ENCODE measurements at regions not wholly inside any gene's neighbourhood (a gene's known extent, or its start where the extent isn't known, plus 50 kb on each side); places are given as distances from the start of the nearest gene placed in this dataset.

DNA sequence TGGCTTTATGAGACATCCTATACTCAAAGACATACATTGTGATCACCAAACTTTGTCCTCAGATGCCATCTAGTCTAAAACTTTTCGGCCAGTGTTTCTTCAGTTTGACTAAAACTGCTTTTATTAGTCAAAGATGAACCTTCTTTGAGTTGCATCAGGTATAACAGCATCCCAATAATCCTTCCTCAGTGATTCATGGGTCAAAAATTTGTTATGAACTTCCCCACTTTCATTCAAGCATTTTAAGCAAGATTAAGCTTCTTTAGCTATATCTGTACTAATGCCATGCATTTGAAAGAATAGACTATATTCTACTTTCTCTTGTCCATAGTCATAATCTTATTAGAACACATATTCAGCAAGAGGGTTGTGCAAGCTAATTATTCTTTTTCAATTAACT lies 1070.4 kb upstream of the ADGRL3 start:
- Mint-ChIP-seq H3K27ac (no peak overlapping the region), H3K4me3 (no peak overlapping the region), H3K4me1 (no peaks in the 10 kb centered on the region), H3K36me3 (ENCODE audit: low read depth) (no peaks in the 10 kb centered on the region), H3K9me3 (no peaks in the 10 kb centered on the region), H3K27me3 (ENCODE audit: insufficient read depth, low read depth, poor library complexity) (no peaks in the 10 kb centered on the region)
- Histone ChIP-seq H3K36me3 (ENCODE audit: insufficient read depth) (no peaks in the 10 kb centered on the region), H3K9me2 (ENCODE audit: insufficient read depth) (no peaks in the 10 kb centered on the region), H3K4me3 (no peak overlapping the region), H3K4me1 (ENCODE audit: insufficient read depth) (no peaks in the 10 kb centered on the region), H3F3A (replicated peaks; ENCODE audit: low read depth) (no peaks in the 10 kb centered on the region), H3K27me3 (ENCODE audit: insufficient read depth) (no peaks in the 10 kb centered on the region), H3K79me2 (replicated peaks; ENCODE audit: insufficient read depth) (no peaks in the 10 kb centered on the region), H2AFZ (no peak overlapping the region), H4K20me1 (replicated peaks; ENCODE audit: insufficient read depth) (no peaks in the 10 kb centered on the region), H3K27ac (ENCODE audit: low read depth) (no peak overlapping the region), H3K4me2 (no peak overlapping the region)
- TF ChIP-seq, protein P1, sequence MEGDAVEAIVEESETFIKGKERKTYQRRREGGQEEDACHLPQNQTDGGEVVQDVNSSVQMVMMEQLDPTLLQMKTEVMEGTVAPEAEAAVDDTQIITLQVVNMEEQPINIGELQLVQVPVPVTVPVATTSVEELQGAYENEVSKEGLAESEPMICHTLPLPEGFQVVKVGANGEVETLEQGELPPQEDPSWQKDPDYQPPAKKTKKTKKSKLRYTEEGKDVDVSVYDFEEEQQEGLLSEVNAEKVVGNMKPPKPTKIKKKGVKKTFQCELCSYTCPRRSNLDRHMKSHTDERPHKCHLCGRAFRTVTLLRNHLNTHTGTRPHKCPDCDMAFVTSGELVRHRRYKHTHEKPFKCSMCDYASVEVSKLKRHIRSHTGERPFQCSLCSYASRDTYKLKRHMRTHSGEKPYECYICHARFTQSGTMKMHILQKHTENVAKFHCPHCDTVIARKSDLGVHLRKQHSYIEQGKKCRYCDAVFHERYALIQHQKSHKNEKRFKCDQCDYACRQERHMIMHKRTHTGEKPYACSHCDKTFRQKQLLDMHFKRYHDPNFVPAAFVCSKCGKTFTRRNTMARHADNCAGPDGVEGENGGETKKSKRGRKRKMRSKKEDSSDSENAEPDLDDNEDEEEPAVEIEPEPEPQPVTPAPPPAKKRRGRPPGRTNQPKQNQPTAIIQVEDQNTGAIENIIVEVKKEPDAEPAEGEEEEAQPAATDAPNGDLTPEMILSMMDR (conservative IDR thresholded peaks at IDR 0.05; ENCODE audit: low read depth in 2 of 2) = no peak
- TF ChIP-seq, protein P2, sequence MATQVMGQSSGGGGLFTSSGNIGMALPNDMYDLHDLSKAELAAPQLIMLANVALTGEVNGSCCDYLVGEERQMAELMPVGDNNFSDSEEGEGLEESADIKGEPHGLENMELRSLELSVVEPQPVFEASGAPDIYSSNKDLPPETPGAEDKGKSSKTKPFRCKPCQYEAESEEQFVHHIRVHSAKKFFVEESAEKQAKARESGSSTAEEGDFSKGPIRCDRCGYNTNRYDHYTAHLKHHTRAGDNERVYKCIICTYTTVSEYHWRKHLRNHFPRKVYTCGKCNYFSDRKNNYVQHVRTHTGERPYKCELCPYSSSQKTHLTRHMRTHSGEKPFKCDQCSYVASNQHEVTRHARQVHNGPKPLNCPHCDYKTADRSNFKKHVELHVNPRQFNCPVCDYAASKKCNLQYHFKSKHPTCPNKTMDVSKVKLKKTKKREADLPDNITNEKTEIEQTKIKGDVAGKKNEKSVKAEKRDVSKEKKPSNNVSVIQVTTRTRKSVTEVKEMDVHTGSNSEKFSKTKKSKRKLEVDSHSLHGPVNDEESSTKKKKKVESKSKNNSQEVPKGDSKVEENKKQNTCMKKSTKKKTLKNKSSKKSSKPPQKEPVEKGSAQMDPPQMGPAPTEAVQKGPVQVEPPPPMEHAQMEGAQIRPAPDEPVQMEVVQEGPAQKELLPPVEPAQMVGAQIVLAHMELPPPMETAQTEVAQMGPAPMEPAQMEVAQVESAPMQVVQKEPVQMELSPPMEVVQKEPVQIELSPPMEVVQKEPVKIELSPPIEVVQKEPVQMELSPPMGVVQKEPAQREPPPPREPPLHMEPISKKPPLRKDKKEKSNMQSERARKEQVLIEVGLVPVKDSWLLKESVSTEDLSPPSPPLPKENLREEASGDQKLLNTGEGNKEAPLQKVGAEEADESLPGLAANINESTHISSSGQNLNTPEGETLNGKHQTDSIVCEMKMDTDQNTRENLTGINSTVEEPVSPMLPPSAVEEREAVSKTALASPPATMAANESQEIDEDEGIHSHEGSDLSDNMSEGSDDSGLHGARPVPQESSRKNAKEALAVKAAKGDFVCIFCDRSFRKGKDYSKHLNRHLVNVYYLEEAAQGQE (IDR thresholded peaks at IDR 0.05; ENCODE audit: unreplicated experiment) = no peak
- TF ChIP-seq POLR2AphosphoS5 (IDR thresholded peaks at IDR 0.05; ENCODE audit: low read depth) (no peak), CREB1 (CRISPR knock-in tag; IDR thresholded peaks at IDR 0.05; ENCODE audit: low read depth) (no peak), NANOG (IDR thresholded peaks at IDR 0.05; ENCODE audit: borderline replicate concordance) (no peak), JUNB (IDR thresholded peaks at IDR 0.05; ENCODE audit: unreplicated experiment) (no peak), EZH2phosphoT487 (IDR thresholded peaks at IDR 0.05; ENCODE audit: unreplicated experiment) (no peak), STAT1 (IDR thresholded peaks at IDR 0.05; ENCODE audit: unreplicated experiment) (no peak), ZNF331 (CRISPR knock-in tag; IDR thresholded peaks at IDR 0.05; ENCODE audit: low read depth) (no peak), ZNF114 (CRISPR knock-in tag; IDR thresholded peaks at IDR 0.05) (no peak)
- TF ChIP-seq, protein P3, sequence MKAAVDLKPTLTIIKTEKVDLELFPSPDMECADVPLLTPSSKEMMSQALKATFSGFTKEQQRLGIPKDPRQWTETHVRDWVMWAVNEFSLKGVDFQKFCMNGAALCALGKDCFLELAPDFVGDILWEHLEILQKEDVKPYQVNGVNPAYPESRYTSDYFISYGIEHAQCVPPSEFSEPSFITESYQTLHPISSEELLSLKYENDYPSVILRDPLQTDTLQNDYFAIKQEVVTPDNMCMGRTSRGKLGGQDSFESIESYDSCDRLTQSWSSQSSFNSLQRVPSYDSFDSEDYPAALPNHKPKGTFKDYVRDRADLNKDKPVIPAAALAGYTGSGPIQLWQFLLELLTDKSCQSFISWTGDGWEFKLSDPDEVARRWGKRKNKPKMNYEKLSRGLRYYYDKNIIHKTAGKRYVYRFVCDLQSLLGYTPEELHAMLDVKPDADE (IDR thresholded peaks at IDR 0.05) = no peak
- TF ChIP-seq, protein P4, sequence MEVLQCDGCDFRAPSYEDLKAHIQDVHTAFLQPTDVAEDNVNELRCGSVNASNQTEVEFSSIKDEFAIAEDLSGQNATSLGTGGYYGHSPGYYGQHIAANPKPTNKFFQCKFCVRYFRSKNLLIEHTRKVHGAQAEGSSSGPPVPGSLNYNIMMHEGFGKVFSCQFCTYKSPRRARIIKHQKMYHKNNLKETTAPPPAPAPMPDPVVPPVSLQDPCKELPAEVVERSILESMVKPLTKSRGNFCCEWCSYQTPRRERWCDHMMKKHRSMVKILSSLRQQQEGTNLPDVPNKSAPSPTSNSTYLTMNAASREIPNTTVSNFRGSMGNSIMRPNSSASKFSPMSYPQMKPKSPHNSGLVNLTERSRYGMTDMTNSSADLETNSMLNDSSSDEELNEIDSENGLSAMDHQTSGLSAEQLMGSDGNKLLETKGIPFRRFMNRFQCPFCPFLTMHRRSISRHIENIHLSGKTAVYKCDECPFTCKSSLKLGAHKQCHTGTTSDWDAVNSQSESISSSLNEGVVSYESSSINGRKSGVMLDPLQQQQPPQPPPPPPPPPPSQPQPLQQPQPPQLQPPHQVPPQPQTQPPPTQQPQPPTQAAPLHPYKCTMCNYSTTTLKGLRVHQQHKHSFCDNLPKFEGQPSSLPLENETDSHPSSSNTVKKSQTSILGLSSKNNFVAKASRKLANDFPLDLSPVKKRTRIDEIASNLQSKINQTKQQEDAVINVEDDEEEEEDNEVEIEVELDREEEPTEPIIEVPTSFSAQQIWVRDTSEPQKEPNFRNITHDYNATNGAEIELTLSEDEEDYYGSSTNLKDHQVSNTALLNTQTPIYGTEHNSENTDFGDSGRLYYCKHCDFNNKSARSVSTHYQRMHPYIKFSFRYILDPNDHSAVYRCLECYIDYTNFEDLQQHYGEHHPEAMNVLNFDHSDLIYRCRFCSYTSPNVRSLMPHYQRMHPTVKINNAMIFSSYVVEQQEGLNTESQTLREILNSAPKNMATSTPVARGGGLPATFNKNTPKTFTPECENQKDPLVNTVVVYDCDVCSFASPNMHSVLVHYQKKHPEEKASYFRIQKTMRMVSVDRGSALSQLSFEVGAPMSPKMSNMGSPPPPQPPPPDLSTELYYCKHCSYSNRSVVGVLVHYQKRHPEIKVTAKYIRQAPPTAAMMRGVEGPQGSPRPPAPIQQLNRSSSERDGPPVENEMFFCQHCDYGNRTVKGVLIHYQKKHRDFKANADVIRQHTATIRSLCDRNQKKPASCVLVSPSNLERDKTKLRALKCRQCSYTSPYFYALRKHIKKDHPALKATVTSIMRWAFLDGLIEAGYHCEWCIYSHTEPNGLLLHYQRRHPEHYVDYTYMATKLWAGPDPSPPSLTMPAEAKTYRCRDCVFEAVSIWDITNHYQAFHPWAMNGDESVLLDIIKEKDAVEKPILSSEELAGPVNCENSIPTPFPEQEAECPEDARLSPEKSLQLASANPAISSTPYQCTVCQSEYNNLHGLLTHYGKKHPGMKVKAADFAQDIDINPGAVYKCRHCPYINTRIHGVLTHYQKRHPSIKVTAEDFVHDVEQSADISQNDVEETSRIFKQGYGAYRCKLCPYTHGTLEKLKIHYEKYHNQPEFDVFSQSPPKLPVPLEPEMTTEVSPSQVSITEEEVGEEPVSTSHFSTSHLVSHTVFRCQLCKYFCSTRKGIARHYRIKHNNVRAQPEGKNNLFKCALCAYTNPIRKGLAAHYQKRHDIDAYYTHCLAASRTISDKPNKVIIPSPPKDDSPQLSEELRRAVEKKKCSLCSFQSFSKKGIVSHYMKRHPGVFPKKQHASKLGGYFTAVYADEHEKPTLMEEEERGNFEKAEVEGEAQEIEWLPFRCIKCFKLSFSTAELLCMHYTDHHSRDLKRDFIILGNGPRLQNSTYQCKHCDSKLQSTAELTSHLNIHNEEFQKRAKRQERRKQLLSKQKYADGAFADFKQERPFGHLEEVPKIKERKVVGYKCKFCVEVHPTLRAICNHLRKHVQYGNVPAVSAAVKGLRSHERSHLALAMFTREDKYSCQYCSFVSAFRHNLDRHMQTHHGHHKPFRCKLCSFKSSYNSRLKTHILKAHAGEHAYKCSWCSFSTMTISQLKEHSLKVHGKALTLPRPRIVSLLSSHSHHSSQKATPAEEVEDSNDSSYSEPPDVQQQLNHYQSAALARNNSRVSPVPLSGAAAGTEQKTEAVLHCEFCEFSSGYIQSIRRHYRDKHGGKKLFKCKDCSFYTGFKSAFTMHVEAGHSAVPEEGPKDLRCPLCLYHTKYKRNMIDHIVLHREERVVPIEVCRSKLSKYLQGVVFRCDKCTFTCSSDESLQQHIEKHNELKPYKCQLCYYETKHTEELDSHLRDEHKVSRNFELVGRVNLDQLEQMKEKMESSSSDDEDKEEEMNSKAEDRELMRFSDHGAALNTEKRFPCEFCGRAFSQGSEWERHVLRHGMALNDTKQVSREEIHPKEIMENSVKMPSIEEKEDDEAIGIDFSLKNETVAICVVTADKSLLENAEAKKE (CRISPR knock-in tag; IDR thresholded peaks at IDR 0.05) = no peak
- DNase-seq (ENCODE audit: low spot score) = no peak
- ATAC-seq = no peak
